Fibroblast of the aortic adventitia (primary cell): ENCODE measurements at regions not wholly inside any gene's neighbourhood (a gene's known extent, or its start where the extent isn't known, plus 50 kb on each side); places are given as distances from the start of the nearest gene placed in this dataset.

Experiments used
- DNase-seq: peaks from one replicate; pipeline ENCODE4 v3.0.0-alpha.2; 2010; ENCODE audit warnings: low read depth
- H3K4me3 ChIP-seq: 2 replicates; pipeline ENCODE4 v1.5.1; 2011; ENCODE audit warnings: low read depth, mild to moderate bottlenecking, control low read depth, low read length, moderate library complexity
- TF ChIP-seq, protein P1 (sequence below): IDR thresholded peaks from 2 replicates; pipeline ENCODE4 v1.5.1; 2011; ENCODE audit warnings: mild to moderate bottlenecking, low read length, control low read depth, inconsistent platforms; ENCODE audit not compliant: insufficient read depth

DNA sequence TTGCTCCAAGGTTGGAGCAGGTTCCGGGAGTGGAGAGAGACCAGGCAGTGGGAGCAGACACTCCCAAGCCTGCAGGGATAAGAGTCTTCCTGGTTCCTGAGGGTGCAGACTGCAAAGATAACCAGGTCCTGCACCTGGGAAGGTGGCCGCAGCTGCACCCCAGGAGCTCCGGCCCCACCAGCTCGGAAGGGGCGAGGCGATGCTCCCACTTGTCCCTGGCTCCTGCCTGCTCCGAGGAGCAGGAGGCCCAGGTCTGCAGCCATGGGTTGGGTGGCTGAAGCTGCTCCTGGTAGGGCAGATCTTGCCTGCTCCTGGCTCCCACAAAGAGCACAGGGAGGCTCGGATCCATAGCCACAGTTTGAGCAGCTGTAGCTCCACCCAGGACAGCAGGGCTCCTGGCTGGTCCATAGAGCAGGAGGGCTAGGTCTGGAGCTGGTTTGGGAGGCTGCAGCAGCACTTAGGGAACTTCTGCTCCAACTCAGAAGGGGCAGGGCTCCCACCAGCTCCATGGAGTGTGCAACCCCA, 251.6 kb upstream of the GPC6 start:
- TF ChIP-seq, protein P1, sequence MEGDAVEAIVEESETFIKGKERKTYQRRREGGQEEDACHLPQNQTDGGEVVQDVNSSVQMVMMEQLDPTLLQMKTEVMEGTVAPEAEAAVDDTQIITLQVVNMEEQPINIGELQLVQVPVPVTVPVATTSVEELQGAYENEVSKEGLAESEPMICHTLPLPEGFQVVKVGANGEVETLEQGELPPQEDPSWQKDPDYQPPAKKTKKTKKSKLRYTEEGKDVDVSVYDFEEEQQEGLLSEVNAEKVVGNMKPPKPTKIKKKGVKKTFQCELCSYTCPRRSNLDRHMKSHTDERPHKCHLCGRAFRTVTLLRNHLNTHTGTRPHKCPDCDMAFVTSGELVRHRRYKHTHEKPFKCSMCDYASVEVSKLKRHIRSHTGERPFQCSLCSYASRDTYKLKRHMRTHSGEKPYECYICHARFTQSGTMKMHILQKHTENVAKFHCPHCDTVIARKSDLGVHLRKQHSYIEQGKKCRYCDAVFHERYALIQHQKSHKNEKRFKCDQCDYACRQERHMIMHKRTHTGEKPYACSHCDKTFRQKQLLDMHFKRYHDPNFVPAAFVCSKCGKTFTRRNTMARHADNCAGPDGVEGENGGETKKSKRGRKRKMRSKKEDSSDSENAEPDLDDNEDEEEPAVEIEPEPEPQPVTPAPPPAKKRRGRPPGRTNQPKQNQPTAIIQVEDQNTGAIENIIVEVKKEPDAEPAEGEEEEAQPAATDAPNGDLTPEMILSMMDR, result no peak
- H3K4me3 ChIP-seq, result no peak overlapping the region
- DNase-seq, result no peak

DNA sequence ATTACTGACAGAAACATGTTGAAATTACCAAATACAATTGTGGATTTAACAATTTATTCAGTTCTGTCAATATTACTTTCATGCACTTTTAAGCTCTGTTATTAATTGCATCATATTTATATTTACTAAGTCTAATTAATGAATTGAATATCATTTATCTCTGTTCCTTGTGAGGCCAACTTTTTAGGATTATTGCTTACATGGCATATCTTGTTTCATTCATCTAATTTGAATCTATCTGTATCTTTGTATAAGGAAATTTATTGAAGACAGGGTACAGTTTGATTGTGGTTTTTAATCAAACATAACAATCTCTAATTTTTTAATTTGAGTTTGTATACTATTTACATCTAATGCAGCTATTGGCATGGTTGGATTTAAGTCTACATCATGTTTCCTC, 249.9 kb upstream of the GPC6 start:
- no peak overlapping the region for H3K4me3 ChIP-seq
- no peak for DNase-seq
- TF ChIP-seq, protein P1, result no peak

DNA sequence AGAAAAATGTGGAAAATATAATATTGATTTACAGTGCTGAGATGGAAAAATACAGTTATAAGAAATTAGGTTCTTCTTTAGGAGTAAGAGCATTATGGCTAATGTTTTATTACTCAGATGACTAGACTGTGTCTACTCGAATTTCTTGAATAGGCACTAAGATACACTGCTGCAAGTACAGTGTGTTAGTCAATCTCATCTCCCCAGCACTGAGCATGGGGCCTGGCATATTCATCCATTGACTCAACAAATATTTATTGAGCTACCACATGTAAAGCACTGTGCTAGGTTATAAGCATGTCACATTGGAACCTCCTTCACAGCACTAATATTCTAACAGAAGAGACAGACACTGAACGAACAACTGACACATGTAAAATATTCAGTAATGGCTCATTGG, 242.5 kb upstream of the GPC6 start:
- TF ChIP-seq, protein P1, result no peak
- no peak overlapping the region for H3K4me3 ChIP-seq
- no peak for DNase-seq

DNA sequence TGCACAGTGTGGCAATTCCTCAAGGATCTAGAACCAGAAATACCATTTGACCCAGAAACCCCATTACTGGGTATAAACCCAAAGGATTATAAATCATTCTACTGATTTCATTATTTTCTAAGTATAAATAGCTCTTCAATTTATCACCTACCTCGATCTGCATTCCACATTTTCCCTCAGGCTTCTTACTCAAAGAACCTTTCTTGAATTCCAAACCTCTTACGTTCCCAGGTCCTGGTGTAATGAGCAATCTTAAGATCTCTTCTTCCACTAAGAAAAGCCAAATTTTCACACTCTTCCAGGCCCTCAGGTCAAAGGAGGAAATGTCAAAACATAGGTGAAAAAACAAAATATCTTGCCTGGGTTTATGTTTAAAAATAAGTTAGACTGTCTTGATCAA, 237.3 kb upstream of the GPC6 start:
- no peak overlapping the region for H3K4me3 ChIP-seq
- TF ChIP-seq, protein P1, result no peak
- DNase-seq, result no peak

DNA sequence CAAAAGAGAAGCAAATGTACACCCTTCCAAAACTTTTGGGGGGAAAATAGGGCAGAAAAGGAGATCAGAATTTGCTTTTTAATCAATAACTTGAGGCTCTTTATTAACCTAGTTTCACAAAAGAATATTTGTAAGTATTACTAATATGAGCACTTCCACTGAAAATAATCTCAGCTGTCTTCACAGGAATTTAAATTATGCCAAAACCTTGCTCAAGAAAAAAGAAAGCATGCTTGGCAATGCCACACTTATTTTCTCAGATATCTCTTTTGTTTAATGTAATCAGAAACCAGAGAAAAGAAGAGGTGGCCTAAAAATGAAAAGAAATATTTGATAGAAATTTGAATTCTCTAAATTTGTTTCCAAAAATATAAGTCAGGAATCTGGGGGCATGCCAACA, 234.9 kb upstream of the GPC6 start:
- TF ChIP-seq, protein P1, result no peak
- peak; percentile 54 for DNase-seq
- H3K4me3 ChIP-seq, result no peak overlapping the region

DNA sequence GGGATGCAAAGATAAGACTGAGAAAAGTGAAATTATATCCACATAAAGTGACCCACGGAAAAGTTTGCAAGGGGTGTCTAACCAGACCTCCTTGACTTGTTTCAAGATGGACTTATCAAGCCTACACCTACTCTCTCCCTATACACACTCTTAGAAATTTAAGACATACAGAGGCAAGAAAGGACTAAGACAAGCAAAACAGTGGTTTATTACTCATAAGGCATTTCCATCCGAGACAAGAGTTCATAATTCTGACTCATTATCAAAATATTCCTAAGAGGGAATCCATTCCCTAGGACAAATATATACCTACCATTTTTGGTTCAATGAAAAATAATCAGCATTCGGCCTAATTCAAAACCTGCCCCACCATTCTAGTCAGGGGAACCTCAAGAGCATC, 232.6 kb upstream of the GPC6 start:
- peak; percentile 35 for DNase-seq
- H3K4me3 ChIP-seq, result no peak overlapping the region
- TF ChIP-seq, protein P1, result no peak

DNA sequence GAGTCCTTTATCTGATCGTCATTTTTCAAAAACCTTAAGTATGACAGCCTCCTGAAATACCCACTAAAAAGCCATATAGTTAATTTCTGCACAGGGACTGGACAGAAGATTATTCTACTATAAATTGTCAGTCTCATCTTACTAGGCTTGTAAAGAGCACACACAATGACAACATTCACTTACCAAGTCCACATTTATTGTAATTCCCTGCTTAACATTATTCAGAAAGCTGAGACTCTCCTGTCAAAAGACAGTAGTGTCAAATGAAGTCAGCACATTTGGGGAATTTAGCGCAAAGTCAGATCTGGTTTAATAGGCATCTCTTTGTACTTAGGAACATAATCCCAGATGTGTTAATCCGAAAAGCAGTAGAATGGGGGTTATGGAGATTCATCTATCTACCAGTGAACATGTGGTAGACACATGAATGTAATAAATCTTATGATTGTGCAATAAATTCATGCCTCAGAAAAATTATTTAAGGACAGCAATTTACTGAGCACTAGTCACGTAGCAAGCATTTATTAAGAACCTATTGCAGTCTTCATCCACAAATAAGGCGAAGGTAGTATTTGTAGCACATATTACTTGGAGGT, 224.6 kb upstream of the GPC6 start:
- H3K4me3 ChIP-seq, result no peak overlapping the region
- no peak for DNase-seq
- TF ChIP-seq, protein P1, result no peak
